ENCODE measurements at regions not wholly inside any gene's neighbourhood (a gene's known extent, or its start where the extent isn't known, plus 50 kb on each side); places are given as distances from the start of the nearest gene placed in this dataset.
"Not testable (repeated sequence)": the region's sequence is repeated elsewhere in the genome, so short reads cannot be mapped to it uniquely, and the experiment has no call there.

GRCh38 chrX:113390531-113390930, 549.9 kb upstream of the AMOT start:
- H3K4me3 ChIP-seq = no peak overlapping the region
- intact Hi-C loops (cut with DNase I; ENCODE audit: low total_unique reads) = no loop called here
- no peak overlapping the region for H3K27ac ChIP-seq
- no peaks in the 10 kb centered on the region for H3K27me3 ChIP-seq
- H3K4me1 ChIP-seq = no peaks in the 10 kb centered on the region
- no peaks in the 10 kb centered on the region for H3K36me3 ChIP-seq
- no peaks in the 10 kb centered on the region for H3K9me3 ChIP-seq
- DNase-seq = no peak
- no peak for TF ChIP-seq CTCF (IDR thresholded peaks at IDR 0.05)

- intact Hi-C loops (cut with DNase I; ENCODE audit: low total_unique reads) = no loop called here
- DNase-seq = no peak
- Histone ChIP-seq H3K4me1 (peaks cover 0 to under 1% (median 0%) of the 10 kb centered on the region in 4 donors), H3K36me3 (no peaks in the 10 kb centered on the region), H3K27ac (no peak overlapping the region), H3K4me3 (no peak overlapping the region), H3K9me3 (no peaks in the 10 kb centered on the region), H3K27me3 (no peaks in the 10 kb centered on the region)
- no peak for TF ChIP-seq CTCF (IDR thresholded peaks at IDR 0.05)
Measured at GRCh38 chrX:113389846-113390245, 549.2 kb upstream of the AMOT start.

GRCh38 chrX:113384628-113385027, 544.0 kb upstream of the AMOT start:
- Histone ChIP-seq H3K4me1 (peaks cover 0 to 8% (median 2%) of the 10 kb centered on the region in 4 donors), H3K27me3 (no peaks in the 10 kb centered on the region), H3K36me3 (no peaks in the 10 kb centered on the region), H3K4me3 (no peak overlapping the region), H3K27ac (no peak overlapping the region), H3K9me3 (no peaks in the 10 kb centered on the region)
- DNase-seq = peak; percentile 37 to 62
- TF ChIP-seq CTCF (IDR thresholded peaks at IDR 0.05) = no peak
- intact Hi-C loops (cut with DNase I; ENCODE audit: low total_unique reads) = no loop called here

- intact Hi-C loops (cut with DNase I; ENCODE audit: low total_unique reads); H3K9me3 ChIP-seq; H3K27me3 ChIP-seq; H3K4me3 ChIP-seq; H3K4me1 ChIP-seq; DNase-seq; H3K27ac ChIP-seq; H3K36me3 ChIP-seq: not testable (repeated sequence)
Measured at GRCh38 chrX:113373421-113373820, 532.8 kb upstream of the AMOT start.

- intact Hi-C loops (cut with DNase I; ENCODE audit: low total_unique reads) = no loop called here
- peaks cover 0 to 3% (median 0%) of the 10 kb centered on the region in 3 donors for H3K9me3 ChIP-seq
- no peaks in the 10 kb centered on the region for H3K27me3 ChIP-seq
- no peaks in the 10 kb centered on the region for H3K36me3 ChIP-seq
- no peak for TF ChIP-seq CTCF (IDR thresholded peaks at IDR 0.05)
- H3K4me1 ChIP-seq = no peaks in the 10 kb centered on the region
- no peak overlapping the region for H3K4me3 ChIP-seq
- H3K27ac ChIP-seq = no peak overlapping the region
- DNase-seq = no peak
Measured at GRCh38 chrX:113370006-113370405, 529.4 kb upstream of the AMOT start.

- no peak overlapping the region for H3K4me3 ChIP-seq
- H3K4me1 ChIP-seq = no peaks in the 10 kb centered on the region
- H3K27me3 ChIP-seq = no peaks in the 10 kb centered on the region
- no peak for DNase-seq
- intact Hi-C loops (cut with DNase I; ENCODE audit: low total_unique reads) = no loop called here
- H3K36me3 ChIP-seq = no peaks in the 10 kb centered on the region
- peaks cover 0 to 3% (median 0%) of the 10 kb centered on the region in 3 donors for H3K9me3 ChIP-seq
- no peak overlapping the region for H3K27ac ChIP-seq
- TF ChIP-seq CTCF (IDR thresholded peaks at IDR 0.05) = no peak
Measured at GRCh38 chrX:113369056-113369455, 528.4 kb upstream of the AMOT start.

Data from tibial artery (tissue), 4 donors.